ENCODE measurements at regions not wholly inside any gene's neighbourhood (a gene's known extent, or its start where the extent isn't known, plus 50 kb on each side); places are given as distances from the start of the nearest gene placed in this dataset.

- no peaks in the 10 kb centered on the region for H3K4me1 ChIP-seq
- H3K36me3 ChIP-seq (ENCODE audit: insufficient read depth in 1 of 2, low read depth in 1 of 2) = no peaks in the 10 kb centered on the region
- intact Hi-C loops (cut with DNase I) = no loop called here
- ATAC-seq (no peak), DNase-seq (no peak)
- 88 to 90% (median 89%) methylated on average over 7 of the region's 7 CpGs for WGBS, 3 donors
- H3K4me3 ChIP-seq = no peak overlapping the region
- no peaks in the 10 kb centered on the region for H3K9me3 ChIP-seq
- no peak for TF ChIP-seq CTCF (IDR thresholded peaks at IDR 0.05)
- no peak overlapping the region for H3K27ac ChIP-seq
- no peaks in the 10 kb centered on the region for H3K27me3 ChIP-seq (ENCODE audit: insufficient read depth in 3 of 3, low read length in 2 of 3)
Measured at GRCh38 chr13:72313546-72313945, 413.9 kb downstream of the MZT1 start.

GRCh38 chr13:72303941-72304746, 423.3 kb downstream of the MZT1 start:
- H3K4me1 ChIP-seq = no peaks in the 10 kb centered on the region
- H3K27ac ChIP-seq = no peak overlapping the region
- intact Hi-C loops (cut with DNase I) = no loop called here
- DNase-seq (no peak), ATAC-seq (no peak)
- H3K4me3 ChIP-seq = no peak overlapping the region
- H3K27me3 ChIP-seq (ENCODE audit: insufficient read depth in 3 of 3, low read length in 2 of 3) = no peaks in the 10 kb centered on the region
- no peaks in the 10 kb centered on the region for H3K36me3 ChIP-seq (ENCODE audit: insufficient read depth in 1 of 2, low read depth in 1 of 2)
- TF ChIP-seq CTCF (IDR thresholded peaks at IDR 0.05) = no peak
- no peaks in the 10 kb centered on the region for H3K9me3 ChIP-seq
- 69 to 74% (median 73%) methylated on average over 7 of the region's 7 CpGs for WGBS, 3 donors

- no peak for ATAC-seq
Measured at GRCh38 chr13:72296246-72296645, 429.2 kb upstream of the DACH1 start.

GRCh38 chr13:72295153-72295552, 428.1 kb upstream of the DACH1 start:
- Histone ChIP-seq H3K4me3 (no peak overlapping the region), H3K4me1 (no peaks in the 10 kb centered on the region), H3K36me3 (ENCODE audit: insufficient read depth in 1 of 2, low read depth in 1 of 2) (no peaks in the 10 kb centered on the region), H3K27ac (no peak overlapping the region), H3K9me3 (no peaks in the 10 kb centered on the region), H3K27me3 (ENCODE audit: insufficient read depth in 3 of 3, low read length in 2 of 3) (no peaks in the 10 kb centered on the region)
- no peak for DNase-seq
- no peak for ATAC-seq
- WGBS, 3 donors = 52 to 67% (median 66%) methylated on average over 2 of the region's 2 CpGs
- no peak for TF ChIP-seq CTCF (IDR thresholded peaks at IDR 0.05)
- intact Hi-C loops (cut with DNase I) = no loop called here

More at GRCh38 chr13:72296246-72296645, 429.2 kb upstream of the DACH1 start:
- Histone ChIP-seq H3K9me3 (no peaks in the 10 kb centered on the region), H3K4me1 (no peaks in the 10 kb centered on the region), H3K27ac (no peak overlapping the region), H3K27me3 (ENCODE audit: insufficient read depth in 3 of 3, low read length in 2 of 3) (no peaks in the 10 kb centered on the region), H3K4me3 (no peak overlapping the region), H3K36me3 (ENCODE audit: insufficient read depth in 1 of 2, low read depth in 1 of 2) (no peaks in the 10 kb centered on the region)
- intact Hi-C loops (cut with DNase I) = no loop called here
- 76 to 79% (median 79%) methylated on average over 3 of the region's 3 CpGs for WGBS, 3 donors
- no peak for TF ChIP-seq CTCF (IDR thresholded peaks at IDR 0.05)
- no peak for DNase-seq

GRCh38 chr13:72293206-72293605, 426.2 kb upstream of the DACH1 start:
- Histone ChIP-seq H3K4me1 (no peaks in the 10 kb centered on the region), H3K27ac (no peak overlapping the region), H3K4me3 (no peak overlapping the region), H3K27me3 (ENCODE audit: insufficient read depth in 3 of 3, low read length in 2 of 3) (no peaks in the 10 kb centered on the region), H3K36me3 (ENCODE audit: insufficient read depth in 1 of 2, low read depth in 1 of 2) (no peaks in the 10 kb centered on the region), H3K9me3 (peaks cover 5% of the 10 kb centered on the region)
- intact Hi-C loops (cut with DNase I) = no loop called here
- DNase-seq (no peak), ATAC-seq (no peak)
- TF ChIP-seq CTCF (IDR thresholded peaks at IDR 0.05) = no peak
- 90 to 98% (median 93%) methylated on average over 1 of the region's 1 CpG for WGBS, 3 donors

Data from psoas muscle (tissue), 7 donors.